ENCODE measurements at regions not wholly inside any gene's neighbourhood (a gene's known extent, or its start where the extent isn't known, plus 50 kb on each side); places are given as distances from the start of the nearest gene placed in this dataset.
"Not testable (repeated sequence)": the region's sequence is repeated elsewhere in the genome, so short reads cannot be mapped to it uniquely, and the experiment has no call there.

DNA sequence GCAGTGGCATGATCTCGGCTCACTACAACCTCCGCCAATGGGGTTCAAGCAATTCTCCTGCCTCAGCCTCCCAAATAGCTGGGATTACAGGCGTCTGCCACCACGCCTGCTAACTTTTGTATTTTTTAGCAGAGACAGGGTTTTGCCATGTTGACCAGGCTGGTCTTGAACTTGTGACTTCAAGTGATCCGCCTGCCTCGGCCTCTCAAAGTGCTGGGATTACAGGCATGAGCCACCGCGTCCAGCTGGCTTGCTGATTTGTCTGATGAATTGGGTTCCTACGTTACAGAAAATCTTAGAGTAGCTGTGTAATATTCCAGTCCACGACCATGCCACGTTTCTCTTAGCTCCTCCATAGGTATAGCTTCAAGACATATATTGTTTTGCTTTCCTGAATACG lies 102.6 kb upstream of the OTOS start:
- peaks cover 2 to 34% (median 6%) of the 10 kb centered on the region in 5 experiments for H3K27me3 ChIP-seq (replicated peaks in 2 of 5; ENCODE audit: control insufficient read depth in 4 of 5, insufficient read depth in 5 of 5, low read length in 4 of 5)
- H3K27ac ChIP-seq (ENCODE audit: insufficient read depth in 1 of 2, low read depth in 1 of 2, low read length in 2 of 2, poor library complexity in 1 of 2, severe bottlenecking in 2 of 2); H3K4me1 ChIP-seq (ENCODE audit: control extremely low read depth in 1 of 4, control insufficient read depth in 4 of 4, insufficient read depth in 4 of 4, low read length in 3 of 4); H3K36me3 ChIP-seq (ENCODE audit: control insufficient read depth in 4 of 4, insufficient read depth in 4 of 4, low read length in 3 of 4); CTCF ChIA-PET; DNase-seq; H3K4me3 ChIP-seq (ENCODE audit: control insufficient read depth in 1 of 7, extremely low read depth in 1 of 7, insufficient read depth in 4 of 7, low read depth in 2 of 7, low read length in 6 of 7); H3K9me3 ChIP-seq (ENCODE audit: control extremely low read depth in 1 of 5, control insufficient read depth in 4 of 5, insufficient read depth in 2 of 5, low read depth in 1 of 5, low read length in 4 of 5); POLR2A ChIA-PET: not testable (repeated sequence)
- 97% methylated on average over 9 of the region's 12 CpGs for WGBS (ENCODE audit: insufficient coverage)

- ChIA-PET POLR2A (no interaction called here), CTCF (interaction anchor here (0.9 to 1.1 kb wide), 2 partner anchors 10 to 12 kb away, joined by 3 to 4 read pairs; no protein-coding TSS in a partner anchor)
- Histone ChIP-seq H3K27me3 (replicated peaks in 2 of 5; ENCODE audit: control insufficient read depth in 4 of 5, insufficient read depth in 5 of 5, low read length in 4 of 5) (peaks cover 2 to 32% (median 6%) of the 10 kb centered on the region in 5 experiments), H3K4me1 (ENCODE audit: control extremely low read depth in 1 of 4, control insufficient read depth in 4 of 4, insufficient read depth in 4 of 4, low read length in 3 of 4) (no peaks in the 10 kb centered on the region), H3K4me3 (ENCODE audit: control insufficient read depth in 1 of 7, extremely low read depth in 1 of 7, insufficient read depth in 4 of 7, low read depth in 2 of 7, low read length in 6 of 7) (no peak overlapping the region), H3K36me3 (ENCODE audit: control insufficient read depth in 4 of 4, insufficient read depth in 4 of 4, low read length in 3 of 4) (no peaks in the 10 kb centered on the region), H3K27ac (ENCODE audit: insufficient read depth in 1 of 2, low read depth in 1 of 2, low read length in 2 of 2, poor library complexity in 1 of 2, severe bottlenecking in 2 of 2) (no peak overlapping the region), H3K9me3 (ENCODE audit: control extremely low read depth in 1 of 5, control insufficient read depth in 4 of 5, insufficient read depth in 2 of 5, low read depth in 1 of 5, low read length in 4 of 5) (no peaks in the 10 kb centered on the region)
- no peak for DNase-seq
- 80% methylated on average over 14 of the region's 15 CpGs for WGBS (ENCODE audit: insufficient coverage)
These were observed 104.1 kb upstream of the OTOS start for GRCh38 chr2:240244543-240244942.

- H3K4me3 ChIP-seq (ENCODE audit: control insufficient read depth in 1 of 7, extremely low read depth in 1 of 7, insufficient read depth in 4 of 7, low read depth in 2 of 7, low read length in 6 of 7), result no peak overlapping the region
- H3K9me3 ChIP-seq (ENCODE audit: control extremely low read depth in 1 of 5, control insufficient read depth in 4 of 5, insufficient read depth in 2 of 5, low read depth in 1 of 5, low read length in 4 of 5), result no peaks in the 10 kb centered on the region
- CTCF ChIA-PET, result interaction anchor here (0.9 to 1.1 kb wide), 2 partner anchors 11 to 13 kb away, joined by 3 to 4 read pairs; no protein-coding TSS in a partner anchor
- 100% methylated on average over 1 of the region's 4 CpGs for WGBS (ENCODE audit: insufficient coverage)
- no peak for DNase-seq
- H3K36me3 ChIP-seq (ENCODE audit: control insufficient read depth in 4 of 4, insufficient read depth in 4 of 4, low read length in 3 of 4), result no peaks in the 10 kb centered on the region
- POLR2A ChIA-PET, result no interaction called here
- H3K4me1 ChIP-seq (ENCODE audit: control extremely low read depth in 1 of 4, control insufficient read depth in 4 of 4, insufficient read depth in 4 of 4, low read length in 3 of 4), result no peaks in the 10 kb centered on the region
- H3K27me3 ChIP-seq (replicated peaks in 2 of 5; ENCODE audit: control insufficient read depth in 4 of 5, insufficient read depth in 5 of 5, low read length in 4 of 5), result peaks cover 2 to 25% (median 6%) of the 10 kb centered on the region in 5 experiments
- no peak overlapping the region for H3K27ac ChIP-seq (ENCODE audit: insufficient read depth in 1 of 2, low read depth in 1 of 2, low read length in 2 of 2, poor library complexity in 1 of 2, severe bottlenecking in 2 of 2)
These were observed 104.7 kb upstream of the OTOS start for GRCh38 chr2:240245184-240245583.

GRCh38 chr2:240245706-240246105 lies 105.2 kb upstream of the OTOS start:
- no peak overlapping the region for H3K27ac ChIP-seq (ENCODE audit: insufficient read depth in 1 of 2, low read depth in 1 of 2, low read length in 2 of 2, poor library complexity in 1 of 2, severe bottlenecking in 2 of 2)
- H3K36me3 ChIP-seq (ENCODE audit: control insufficient read depth in 4 of 4, insufficient read depth in 4 of 4, low read length in 3 of 4), result no peaks in the 10 kb centered on the region
- WGBS (ENCODE audit: insufficient coverage), result 96% methylated on average over 19 of the region's 23 CpGs
- H3K4me1 ChIP-seq (ENCODE audit: control extremely low read depth in 1 of 4, control insufficient read depth in 4 of 4, insufficient read depth in 4 of 4, low read length in 3 of 4), result no peaks in the 10 kb centered on the region
- no peaks in the 10 kb centered on the region for H3K9me3 ChIP-seq (ENCODE audit: control extremely low read depth in 1 of 5, control insufficient read depth in 4 of 5, insufficient read depth in 2 of 5, low read depth in 1 of 5, low read length in 4 of 5)
- peaks cover 2 to 22% (median 6%) of the 10 kb centered on the region in 5 experiments for H3K27me3 ChIP-seq (replicated peaks in 2 of 5; ENCODE audit: control insufficient read depth in 4 of 5, insufficient read depth in 5 of 5, low read length in 4 of 5)
- H3K4me3 ChIP-seq (ENCODE audit: control insufficient read depth in 1 of 7, extremely low read depth in 1 of 7, insufficient read depth in 4 of 7, low read depth in 2 of 7, low read length in 6 of 7), result no peak overlapping the region
- ChIA-PET CTCF (no interaction called here), POLR2A (no interaction called here)
- no peak for DNase-seq

DNA sequence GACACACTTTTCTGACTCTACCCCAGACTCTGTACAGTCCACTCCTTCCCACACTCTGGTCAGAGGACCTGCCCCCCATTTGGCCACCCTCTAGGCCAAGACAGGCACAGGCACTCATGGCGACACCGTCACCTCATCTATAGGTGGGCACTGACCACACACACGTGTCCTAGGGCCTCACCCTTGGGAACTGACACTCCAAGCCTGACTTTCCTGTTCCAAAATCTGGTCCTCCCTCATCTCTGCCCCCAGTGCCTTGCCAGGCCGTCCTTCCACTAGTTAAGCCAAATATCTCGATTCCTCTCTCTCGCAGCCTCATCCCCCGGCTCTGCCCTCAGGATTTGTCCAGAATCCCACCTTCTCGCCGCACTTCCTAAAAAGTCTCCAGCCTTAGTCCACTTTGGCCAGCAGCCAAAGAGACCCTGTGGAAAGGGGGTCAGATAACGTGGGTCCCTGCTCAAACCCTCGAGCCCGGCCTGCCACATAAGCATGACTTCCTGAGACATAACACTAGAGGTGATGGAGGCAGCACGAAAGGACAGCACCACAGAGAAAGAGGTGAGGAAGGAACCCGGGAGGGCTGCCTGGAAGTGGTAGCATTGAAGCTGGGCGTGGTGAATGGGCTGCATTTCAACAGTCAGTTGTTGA lies 105.8 kb upstream of the OTOS start:
- CTCF ChIA-PET, result no interaction called here
- Histone ChIP-seq H3K9me3 (ENCODE audit: control extremely low read depth in 1 of 5, control insufficient read depth in 4 of 5, insufficient read depth in 2 of 5, low read depth in 1 of 5, low read length in 4 of 5) (no peaks in the 10 kb centered on the region), H3K27ac (ENCODE audit: insufficient read depth in 1 of 2, low read depth in 1 of 2, low read length in 2 of 2, poor library complexity in 1 of 2, severe bottlenecking in 2 of 2) (no peak overlapping the region), H3K36me3 (ENCODE audit: control insufficient read depth in 4 of 4, insufficient read depth in 4 of 4, low read length in 3 of 4) (no peaks in the 10 kb centered on the region), H3K4me1 (ENCODE audit: control extremely low read depth in 1 of 4, control insufficient read depth in 4 of 4, insufficient read depth in 4 of 4, low read length in 3 of 4) (no peaks in the 10 kb centered on the region), H3K4me3 (ENCODE audit: control insufficient read depth in 1 of 7, extremely low read depth in 1 of 7, insufficient read depth in 4 of 7, low read depth in 2 of 7, low read length in 6 of 7) (no peak overlapping the region), H3K27me3 (replicated peaks in 2 of 5; ENCODE audit: control insufficient read depth in 4 of 5, insufficient read depth in 5 of 5, low read length in 4 of 5) (peaks cover 2 to 20% (median 6%) of the 10 kb centered on the region in 5 experiments)
- WGBS (ENCODE audit: insufficient coverage), result 97% methylated on average over 14 of the region's 15 CpGs
- DNase-seq, result no peak
- POLR2A ChIA-PET, result no interaction called here

DNA sequence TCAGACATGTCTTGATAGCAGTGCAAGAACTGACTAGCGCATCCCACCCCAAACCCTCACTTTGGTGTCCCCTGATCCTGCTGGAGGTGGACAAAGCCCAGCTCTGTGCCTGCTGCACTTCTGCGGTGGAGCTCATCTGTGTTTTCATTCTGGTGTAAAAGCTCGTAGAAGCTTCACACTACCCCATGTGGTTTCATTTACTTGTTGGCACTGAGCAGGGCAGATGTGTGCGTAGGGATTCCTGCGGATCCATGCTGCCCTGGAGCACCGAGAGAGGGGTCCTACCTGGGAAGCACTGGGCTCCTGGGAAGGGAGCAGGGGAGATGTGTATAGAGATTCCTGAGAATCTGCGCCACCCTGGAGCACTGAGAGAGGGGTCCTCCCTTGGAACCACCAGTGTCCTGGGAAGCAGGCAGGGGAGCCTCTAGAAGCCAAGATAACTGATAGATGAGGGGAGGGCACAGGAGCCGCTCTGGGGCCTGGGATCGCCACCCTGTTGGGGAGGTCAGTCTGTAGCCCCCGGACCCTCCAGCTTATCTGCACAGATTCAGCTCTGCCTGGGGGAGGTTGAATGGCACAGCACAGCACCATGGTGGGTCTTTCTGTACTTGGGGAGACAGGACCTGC lies 106.9 kb upstream of the OTOS start:
- no peaks in the 10 kb centered on the region for H3K4me1 ChIP-seq (ENCODE audit: control extremely low read depth in 1 of 4, control insufficient read depth in 4 of 4, insufficient read depth in 4 of 4, low read length in 3 of 4)
- peaks cover 2 to 17% (median 4%) of the 10 kb centered on the region in 5 experiments for H3K27me3 ChIP-seq (replicated peaks in 2 of 5; ENCODE audit: control insufficient read depth in 4 of 5, insufficient read depth in 5 of 5, low read length in 4 of 5)
- no peak for DNase-seq
- H3K27ac ChIP-seq (ENCODE audit: insufficient read depth in 1 of 2, low read depth in 1 of 2, low read length in 2 of 2, poor library complexity in 1 of 2, severe bottlenecking in 2 of 2), result no peak overlapping the region
- ChIA-PET CTCF (no interaction called here), POLR2A (no interaction called here)
- H3K36me3 ChIP-seq (ENCODE audit: control insufficient read depth in 4 of 4, insufficient read depth in 4 of 4, low read length in 3 of 4), result no peaks in the 10 kb centered on the region
- H3K9me3 ChIP-seq (ENCODE audit: control extremely low read depth in 1 of 5, control insufficient read depth in 4 of 5, insufficient read depth in 2 of 5, low read depth in 1 of 5, low read length in 4 of 5), result no peaks in the 10 kb centered on the region
- no peak overlapping the region for H3K4me3 ChIP-seq (ENCODE audit: control insufficient read depth in 1 of 7, extremely low read depth in 1 of 7, insufficient read depth in 4 of 7, low read depth in 2 of 7, low read length in 6 of 7)
- WGBS (ENCODE audit: insufficient coverage), result 92% methylated on average over 6 of the region's 10 CpGs

DNA sequence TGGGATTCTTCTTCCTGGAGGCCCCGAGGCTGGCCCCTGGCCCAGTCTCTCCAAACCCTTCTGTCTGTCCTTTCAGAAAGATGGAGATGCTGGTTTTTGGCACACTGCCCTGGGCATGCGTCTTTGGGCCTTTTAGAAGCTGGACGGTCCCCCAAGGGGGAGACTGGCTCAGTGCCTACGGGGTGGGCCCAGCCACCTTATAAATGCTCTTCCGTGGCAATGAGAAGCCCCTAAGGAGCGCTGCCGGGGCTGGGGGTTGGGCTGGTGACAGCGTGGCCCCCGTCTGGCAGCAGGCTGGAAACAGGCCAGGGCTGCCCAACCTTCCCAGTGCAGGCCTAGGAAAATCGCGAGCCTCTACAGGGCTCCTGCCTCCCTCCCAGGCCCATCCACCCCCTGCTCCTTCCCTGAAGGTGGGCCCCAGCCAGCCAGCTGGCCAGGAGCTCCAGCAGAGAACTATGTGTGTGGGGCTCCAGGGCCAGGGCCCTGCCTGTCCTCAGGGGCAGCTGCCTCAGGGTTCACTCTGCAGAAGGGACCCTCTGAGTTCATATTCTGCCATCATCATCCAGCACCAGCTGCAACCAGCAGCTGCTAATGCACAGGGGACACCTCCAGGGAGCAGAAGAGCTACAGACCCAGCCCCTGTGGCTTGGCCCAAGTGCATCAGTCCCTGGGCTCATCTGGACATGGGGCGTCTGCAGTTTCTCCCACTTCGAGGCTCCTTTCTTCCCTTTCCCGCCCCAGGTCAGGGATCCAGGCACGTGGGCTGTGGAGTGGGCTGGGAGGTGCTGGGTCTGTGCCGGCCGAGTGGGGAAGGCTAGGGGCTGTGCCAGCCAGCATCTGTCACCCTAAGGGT lies 107.6 kb upstream of the OTOS start:
- no peak overlapping the region for H3K4me3 ChIP-seq (ENCODE audit: control insufficient read depth in 1 of 7, extremely low read depth in 1 of 7, insufficient read depth in 4 of 7, low read depth in 2 of 7, low read length in 6 of 7)
- POLR2A ChIA-PET, result no interaction called here
- H3K27ac ChIP-seq (ENCODE audit: insufficient read depth in 1 of 2, low read depth in 1 of 2, low read length in 2 of 2, poor library complexity in 1 of 2, severe bottlenecking in 2 of 2), result no peak overlapping the region
- no peaks in the 10 kb centered on the region for H3K36me3 ChIP-seq (ENCODE audit: control insufficient read depth in 4 of 4, insufficient read depth in 4 of 4, low read length in 3 of 4)
- whole genome bisulfite sequencing (ENCODE audit: insufficient coverage), result 90% methylated on average over 17 of the region's 17 CpGs
- no peak for DNase-seq
- no peaks in the 10 kb centered on the region for H3K4me1 ChIP-seq (ENCODE audit: control extremely low read depth in 1 of 4, control insufficient read depth in 4 of 4, insufficient read depth in 4 of 4, low read length in 3 of 4)
- H3K9me3 ChIP-seq (ENCODE audit: control extremely low read depth in 1 of 5, control insufficient read depth in 4 of 5, insufficient read depth in 2 of 5, low read depth in 1 of 5, low read length in 4 of 5), result no peaks in the 10 kb centered on the region
- peaks cover 2 to 16% (median 4%) of the 10 kb centered on the region in 5 experiments for H3K27me3 ChIP-seq (replicated peaks in 2 of 5; ENCODE audit: control insufficient read depth in 4 of 5, insufficient read depth in 5 of 5, low read length in 4 of 5)
- CTCF ChIA-PET, result no interaction called here

Measured in common myeloid progenitor, CD34-positive (primary cell).